Activated CD8-positive, alpha-beta memory T cell treated with anti-CD3 and anti-CD28 coated beads for 36 hours (primary cell): ENCODE measurements at regions not wholly inside any gene's neighbourhood (a gene's known extent, or its start where the extent isn't known, plus 50 kb on each side); places are given as distances from the start of the nearest gene placed in this dataset.
"Not testable (repeated sequence)": the region's sequence is repeated elsewhere in the genome, so short reads cannot be mapped to it uniquely, and the experiment has no call there.

Source experiments
- CTCF ChIA-PET: fragments of 350-600 bp; sonication (Branson Sonifier 250); formaldehyde crosslinking; loops from one replicate; lab custom pipeline; 2021; ENCODE audit warnings: antibody characterized with exemption; lab: Charles Lee
- POLR2A ChIA-PET: fragments of 350-600 bp; sonication (Branson Sonifier 250); formaldehyde crosslinking; loops from one replicate; lab custom pipeline; 2021; ENCODE audit warnings: antibody characterized with exemption; lab: Charles Lee

- ChIA-PET CTCF (no interaction called here), POLR2A (no interaction called here)
These were observed 148.3 kb downstream of the NOC3L start for GRCh38 chr10:94214481-94214893.

DNA sequence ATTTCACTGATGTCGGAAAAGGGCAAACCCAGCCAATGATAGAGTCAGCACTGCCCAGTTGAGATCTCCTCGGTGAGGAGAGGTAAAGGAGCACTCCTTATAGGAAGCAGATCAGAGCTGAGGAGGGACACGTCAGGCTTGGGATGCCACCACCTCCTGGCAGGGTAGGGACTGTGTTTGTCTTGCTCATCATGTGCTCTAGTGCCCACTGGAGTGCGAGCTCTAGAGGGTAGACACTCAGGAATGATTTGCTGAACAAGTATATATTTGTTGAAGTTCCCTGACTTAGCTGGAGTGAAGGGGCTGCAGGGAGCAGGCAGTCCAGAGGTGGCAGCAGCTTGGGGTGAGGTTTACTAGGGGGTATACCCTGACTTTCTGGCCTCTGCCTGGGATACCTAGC is 146.5 kb downstream of the NOC3L start:
- CTCF ChIA-PET = no interaction called here

DNA sequence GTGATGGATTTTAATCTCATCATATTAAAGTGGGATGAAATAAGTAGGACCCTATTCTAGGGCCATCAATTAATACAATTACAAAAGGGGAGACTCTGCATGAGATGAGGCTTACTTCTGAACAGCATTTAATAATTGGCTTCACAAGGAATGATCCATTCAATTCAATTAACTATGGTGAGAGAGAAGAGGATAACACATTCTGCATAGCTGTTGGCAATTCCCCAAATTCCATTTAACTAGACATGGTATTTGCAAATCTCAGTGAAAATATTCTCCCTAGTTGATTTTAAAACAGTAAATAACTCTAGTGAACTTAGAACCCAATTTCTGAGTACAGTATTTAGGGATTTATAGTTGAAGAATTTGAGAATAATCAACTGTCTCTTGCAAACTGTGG is 145.3 kb downstream of the NOC3L start:
- CTCF ChIA-PET = no interaction called here
- POLR2A ChIA-PET = no interaction called here

More for the DNA sequence above, 146.5 kb downstream of the NOC3L start:
- POLR2A ChIA-PET = no interaction called here

DNA sequence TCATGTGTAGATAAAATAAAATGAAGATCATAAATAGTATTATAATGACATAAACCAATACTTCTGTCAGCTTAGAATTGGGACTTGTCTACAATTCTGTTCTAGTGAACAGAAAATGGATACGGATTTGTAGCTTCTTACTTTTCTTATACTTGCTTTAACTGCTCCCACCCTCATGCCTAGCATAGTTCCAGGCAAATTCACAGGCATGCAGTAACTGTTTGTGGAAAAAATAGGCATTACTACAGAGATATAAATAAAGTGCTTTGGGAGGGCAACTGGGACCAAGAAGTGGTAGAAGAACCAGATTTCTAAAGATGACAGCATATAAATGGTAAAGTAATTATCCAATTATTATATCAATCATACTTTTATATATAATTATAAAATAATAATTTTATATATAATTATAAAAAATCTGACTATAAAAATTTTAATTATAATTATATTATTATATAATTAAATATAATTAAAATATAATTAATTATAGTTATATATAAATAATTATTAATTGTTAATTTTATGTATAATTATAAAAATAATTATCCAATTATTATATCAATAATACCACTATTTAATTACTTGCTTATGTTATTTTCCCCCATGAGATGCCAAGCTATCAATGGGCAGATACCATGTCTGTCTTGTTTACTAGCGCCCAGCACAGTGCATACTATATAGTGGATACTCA is 144.1 kb downstream of the NOC3L start:
- ChIA-PET CTCF (no interaction called here), POLR2A (no interaction called here)

DNA sequence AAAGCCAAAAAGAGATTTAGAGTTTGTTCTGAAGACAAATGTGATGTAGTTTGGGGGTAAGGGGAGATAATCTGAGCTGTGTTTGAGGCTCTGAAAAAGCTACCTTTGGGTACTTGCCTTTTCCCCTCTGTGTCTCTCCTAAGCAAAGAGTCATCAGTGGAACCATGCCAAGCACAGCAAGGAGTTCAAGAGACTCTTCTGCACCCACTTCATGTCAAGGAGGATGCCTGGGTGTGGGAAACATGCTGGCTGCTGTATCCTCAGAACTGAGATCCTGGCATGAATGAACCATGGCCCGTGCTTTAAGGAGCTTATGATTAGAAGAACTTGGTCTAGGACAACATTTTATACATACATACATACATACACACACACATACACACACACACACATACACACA is 142.9 kb downstream of the NOC3L start:
- ChIA-PET CTCF (interaction anchor here (0.5 kb wide), 1 partner anchor 22 kb away, joined by 3 read pairs; no protein-coding TSS in a partner anchor), POLR2A (no interaction called here)

- POLR2A ChIA-PET = no interaction called here
- CTCF ChIA-PET = no interaction called here
These were observed 142.0 kb downstream of the NOC3L start for GRCh38 chr10:94220717-94221116.

DNA sequence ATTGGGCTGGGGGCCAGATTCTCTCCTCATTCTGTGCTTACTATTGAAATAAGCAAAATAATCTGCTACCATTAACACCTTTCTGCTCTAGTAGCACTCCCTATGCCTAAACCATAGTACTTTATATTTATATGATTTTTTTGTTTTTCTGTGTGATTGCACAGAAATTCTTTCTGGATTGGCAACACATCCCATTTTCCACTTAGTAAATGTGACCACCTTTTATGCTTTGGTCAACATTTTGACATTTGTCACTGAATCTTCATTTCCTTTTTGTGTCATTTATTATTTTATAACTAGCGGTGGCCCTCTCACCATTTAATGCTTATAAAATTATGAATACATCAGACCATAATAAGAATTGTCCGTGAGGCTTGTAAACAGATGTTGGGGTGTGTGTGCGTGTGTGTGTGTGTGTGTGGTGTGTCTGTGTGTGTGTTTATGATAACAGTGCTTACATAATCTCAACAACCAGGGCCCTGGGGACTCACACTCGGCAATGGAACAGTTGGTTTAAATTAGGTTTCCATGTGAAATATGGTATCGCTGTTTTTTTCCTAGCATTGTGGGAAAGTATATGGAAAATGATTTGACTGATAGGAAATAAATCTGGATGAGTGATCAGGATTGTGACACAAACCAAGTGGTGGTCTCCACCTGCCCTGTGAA is 138.9 kb downstream of the NOC3L start:
- ChIA-PET POLR2A (no interaction called here), CTCF (no interaction called here)

- ChIA-PET POLR2A (no interaction called here), CTCF (no interaction called here)
These were observed 138.1 kb downstream of the NOC3L start for GRCh38 chr10:94224656-94225055.

DNA sequence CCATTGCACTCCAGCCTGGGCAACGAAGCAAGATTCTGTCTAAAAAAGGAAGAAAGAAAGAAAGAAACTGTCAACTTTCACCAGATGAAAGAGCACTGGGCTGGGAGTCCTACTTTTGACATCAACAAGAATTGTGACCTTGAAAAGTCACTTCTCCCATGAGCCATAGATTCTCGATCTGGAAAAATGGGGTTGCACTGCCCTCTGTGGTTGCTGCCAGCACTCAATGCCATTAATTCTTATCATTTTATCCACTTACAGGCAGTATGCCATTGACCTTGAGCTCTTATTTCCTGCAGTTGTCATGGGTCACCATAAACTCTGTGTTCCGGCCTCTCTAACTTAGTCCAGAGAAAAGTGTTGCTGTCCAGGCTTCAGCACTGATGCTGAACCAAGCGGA is 137.2 kb downstream of the NOC3L start:
- ChIA-PET POLR2A (no interaction called here), CTCF (no interaction called here)

- ChIA-PET POLR2A (no interaction called here), CTCF (no interaction called here)
These were observed 132.5 kb downstream of the NOC3L start for GRCh38 chr10:94230134-94230785.

DNA sequence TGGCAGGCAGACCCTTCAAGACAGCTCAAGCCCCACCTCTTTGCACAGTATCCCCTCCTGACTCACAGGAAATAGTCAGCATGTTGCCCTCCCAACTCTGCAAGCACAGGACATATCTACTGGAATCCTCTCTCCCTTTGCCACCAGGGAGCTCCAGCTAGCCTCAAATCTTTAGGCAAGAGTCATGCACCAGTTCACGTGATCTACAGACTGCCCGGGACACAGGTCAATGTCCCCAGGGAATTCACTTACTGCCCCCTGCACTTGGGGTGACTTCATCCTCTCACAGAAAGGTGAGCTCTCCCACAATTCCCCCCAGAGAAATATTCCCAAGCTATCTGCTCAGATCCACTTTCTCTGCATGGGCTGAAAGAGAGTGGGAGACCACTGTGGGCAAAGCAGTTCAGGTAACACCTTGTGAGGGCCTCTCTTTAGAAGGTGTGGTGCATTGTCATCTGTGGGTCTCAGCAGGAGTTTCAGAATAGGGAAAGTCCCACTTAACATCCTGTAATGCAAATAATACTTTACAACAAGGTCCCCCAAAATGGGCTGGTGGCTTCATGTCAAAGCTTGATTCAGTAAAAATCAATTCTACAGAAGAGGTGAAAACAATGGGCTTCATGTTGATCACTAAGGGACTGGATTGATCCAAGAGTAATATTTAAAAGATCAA is 129.9 kb downstream of the NOC3L start:
- CTCF ChIA-PET = no interaction called here
- POLR2A ChIA-PET = no interaction called here

GRCh38 chr10:94235461-94235860 is 127.3 kb downstream of the NOC3L start:
- CTCF ChIA-PET = no interaction called here
- POLR2A ChIA-PET = no interaction called here

- CTCF ChIA-PET = no interaction called here
- POLR2A ChIA-PET = no interaction called here
These were observed 124.6 kb downstream of the NOC3L start for GRCh38 chr10:94238006-94238617.

DNA sequence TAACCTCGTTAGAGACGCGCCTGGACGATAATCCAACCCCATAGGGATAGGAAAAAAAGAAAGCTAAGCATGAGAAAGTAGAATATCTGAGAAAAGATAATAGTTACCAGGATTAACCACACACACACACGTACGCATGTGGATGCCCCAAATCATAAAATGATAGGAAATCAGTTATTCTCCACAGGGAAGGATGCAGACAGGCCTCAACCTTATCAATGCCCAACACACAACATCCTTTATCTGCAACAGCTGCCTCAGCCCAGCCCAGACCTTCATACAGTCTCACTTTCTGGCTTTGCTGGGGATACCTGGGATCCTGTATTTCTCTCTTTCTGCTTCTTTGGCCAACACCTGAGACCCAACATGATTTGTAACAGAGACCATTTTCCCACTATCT is 123.0 kb downstream of the NOC3L start:
- CTCF ChIA-PET = no interaction called here
- POLR2A ChIA-PET = no interaction called here

GRCh38 chr10:94240491-94240890 is 122.2 kb downstream of the NOC3L start:
- ChIA-PET CTCF (no interaction called here), POLR2A (no interaction called here)

DNA sequence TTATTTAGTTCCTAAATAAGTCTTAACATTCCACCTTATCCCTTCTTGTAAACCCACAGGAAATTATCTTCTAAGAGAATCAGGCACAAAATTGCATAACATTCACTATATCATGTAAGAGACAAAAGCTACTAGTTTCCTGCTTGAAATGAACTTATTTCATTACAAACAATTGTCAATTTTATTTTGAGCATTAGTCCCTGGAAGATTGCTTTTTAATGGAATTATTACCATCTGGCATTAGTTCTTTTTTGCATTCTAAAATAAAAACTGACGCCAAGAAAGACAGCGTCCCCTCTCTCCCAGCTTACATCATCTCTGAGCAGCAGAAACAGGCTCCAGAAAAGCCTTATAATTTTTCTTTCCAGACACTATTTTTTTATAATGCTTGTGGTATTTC is 121.8 kb downstream of the NOC3L start:
- ChIA-PET CTCF (no interaction called here), POLR2A (no interaction called here)

GRCh38 chr10:94251098-94251497 is 111.6 kb downstream of the NOC3L start:
- ChIA-PET POLR2A (no interaction called here), CTCF (no interaction called here)

GRCh38 chr10:94251568-94251967 is 111.2 kb downstream of the NOC3L start:
- POLR2A ChIA-PET = no interaction called here

GRCh38 chr10:94257407-94257806 is 105.3 kb downstream of the NOC3L start:
- CTCF ChIA-PET, POLR2A ChIA-PET: not testable (repeated sequence)

More at GRCh38 chr10:94251568-94251967, 111.2 kb downstream of the NOC3L start:
- CTCF ChIA-PET = no interaction called here

GRCh38 chr10:94260455-94260854 is 102.3 kb downstream of the NOC3L start:
- ChIA-PET CTCF (no interaction called here), POLR2A (no interaction called here)
